ENCODE measurements at regions not wholly inside any gene's neighbourhood (a gene's known extent, or its start where the extent isn't known, plus 50 kb on each side); places are given as distances from the start of the nearest gene placed in this dataset.
"Not testable (repeated sequence)": the region's sequence is repeated elsewhere in the genome, so short reads cannot be mapped to it uniquely, and the experiment has no call there.

DNA sequence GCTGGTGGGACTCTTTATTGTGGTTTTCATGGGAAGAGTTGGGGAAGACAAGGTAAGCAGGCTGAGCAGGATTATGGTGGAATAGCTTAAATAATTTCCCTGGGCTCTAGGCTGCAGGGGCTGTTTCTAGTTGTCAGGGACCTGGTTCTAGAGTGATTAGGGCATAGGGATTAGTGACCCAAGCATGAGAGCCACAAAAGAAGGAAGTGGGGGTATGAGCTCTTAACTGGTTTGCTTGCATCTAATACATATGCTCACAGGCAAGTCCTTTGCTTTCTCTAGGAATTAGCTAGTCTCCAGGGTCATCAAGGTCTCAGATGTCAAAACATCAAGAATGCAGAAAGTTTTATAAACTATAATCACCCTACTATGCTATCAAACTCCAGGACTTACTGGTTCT is 67.5 kb upstream of the NRN1 start:
- ATAC-seq (peak; percentile 42; the same call in 2 of the 3 replicates), FAIRE-seq (no peak), DNase-seq (ENCODE audit: low read depth, low spot score) (no peak)
- CTCF ChIA-PET = interaction anchor here (0.9 to 1.5 kb wide), 4 partner anchors 10 to 473 kb away, joined by 3 to 7 read pairs (median 3); no protein-coding TSS in a partner anchor
- no TSS peak for BruUV-seq (replicated peaks)
- H3K9me3 ChIP-seq (replicated peaks; ENCODE audit: control insufficient read depth, insufficient read depth, low read length) = no peaks in the 10 kb centered on the region; the same call in 2 of the 3 replicates
- H3K79me2 ChIP-seq (ENCODE audit: control insufficient read depth, insufficient read depth, low read length) = no peaks in the 10 kb centered on the region
- H3K27ac ChIP-seq (ENCODE audit: control insufficient read depth, insufficient read depth) = no peak overlapping the region
- no peak overlapping the region for H3K4me3 ChIP-seq
- H4K20me1 ChIP-seq (ENCODE audit: control insufficient read depth, insufficient read depth) = no peaks in the 10 kb centered on the region
- RAD21 ChIA-PET (ENCODE audit: unreplicated experiment) = no interaction called here
- intact Hi-C loops (cut with micrococcal nuclease; ENCODE audit: unreplicated experiment) (no loop called here), in situ Hi-C loops (cut with MboI) (no loop called here)
- H3K4me1 ChIP-seq (ENCODE audit: control insufficient read depth, insufficient read depth, low read length) = no peaks in the 10 kb centered on the region
- H2AFZ ChIP-seq (ENCODE audit: control insufficient read depth, low read depth, low read length) = no peak overlapping the region
- no peak overlapping the region for H3K9ac ChIP-seq (ENCODE audit: control insufficient read depth, insufficient read depth, low read length)
- H3K36me3 ChIP-seq (ENCODE audit: control insufficient read depth in 2 of 2, insufficient read depth in 2 of 2, low read length in 1 of 2) = no peaks in the 10 kb centered on the region
- no peaks in the 10 kb centered on the region for H3K27me3 ChIP-seq (replicated peaks in 1 of 2; ENCODE audit: control insufficient read depth in 2 of 2, insufficient read depth in 2 of 2, low read length in 1 of 2)
- POLR2A ChIA-PET = no interaction called here
- no peak overlapping the region for H3K4me2 ChIP-seq (ENCODE audit: control insufficient read depth, insufficient read depth)
- SMC1A ChIA-PET (ENCODE audit: uncharacterized antibody, unreplicated experiment) = interaction anchor here (0.9 to 1.0 kb wide), 2 partner anchors 56 to 313 kb away, joined by 3 to 5 read pairs; no protein-coding TSS in a partner anchor
- TF ChIP-seq PAX5 (IDR thresholded peaks at IDR 0.05; ENCODE audit: borderline replicate concordance, low read depth, low read length) (no peak), YBX1 (IDR thresholded peaks at IDR 0.05) (no peak), PAX8 (IDR thresholded peaks at IDR 0.05) (no peak), KAT2A (conservative IDR thresholded peaks at IDR 0.05; ENCODE audit: control insufficient read depth, low read depth, low read length) (no peak), KLF5 (IDR thresholded peaks at IDR 0.05; ENCODE audit: partially characterized antibody) (no peak), SPI1 (IDR thresholded peaks at IDR 0.05; ENCODE audit: borderline replicate concordance, insufficient read depth, low read depth, low read length) (peak; percentile 57; the same call in 1 of the 2 replicates), EGR1 (IDR thresholded peaks at IDR 0.05; ENCODE audit: borderline replicate concordance in 1 of 2, low read depth in 2 of 2, low read length in 2 of 2) (no peak)
- TF ChIP-seq, protein P1, sequence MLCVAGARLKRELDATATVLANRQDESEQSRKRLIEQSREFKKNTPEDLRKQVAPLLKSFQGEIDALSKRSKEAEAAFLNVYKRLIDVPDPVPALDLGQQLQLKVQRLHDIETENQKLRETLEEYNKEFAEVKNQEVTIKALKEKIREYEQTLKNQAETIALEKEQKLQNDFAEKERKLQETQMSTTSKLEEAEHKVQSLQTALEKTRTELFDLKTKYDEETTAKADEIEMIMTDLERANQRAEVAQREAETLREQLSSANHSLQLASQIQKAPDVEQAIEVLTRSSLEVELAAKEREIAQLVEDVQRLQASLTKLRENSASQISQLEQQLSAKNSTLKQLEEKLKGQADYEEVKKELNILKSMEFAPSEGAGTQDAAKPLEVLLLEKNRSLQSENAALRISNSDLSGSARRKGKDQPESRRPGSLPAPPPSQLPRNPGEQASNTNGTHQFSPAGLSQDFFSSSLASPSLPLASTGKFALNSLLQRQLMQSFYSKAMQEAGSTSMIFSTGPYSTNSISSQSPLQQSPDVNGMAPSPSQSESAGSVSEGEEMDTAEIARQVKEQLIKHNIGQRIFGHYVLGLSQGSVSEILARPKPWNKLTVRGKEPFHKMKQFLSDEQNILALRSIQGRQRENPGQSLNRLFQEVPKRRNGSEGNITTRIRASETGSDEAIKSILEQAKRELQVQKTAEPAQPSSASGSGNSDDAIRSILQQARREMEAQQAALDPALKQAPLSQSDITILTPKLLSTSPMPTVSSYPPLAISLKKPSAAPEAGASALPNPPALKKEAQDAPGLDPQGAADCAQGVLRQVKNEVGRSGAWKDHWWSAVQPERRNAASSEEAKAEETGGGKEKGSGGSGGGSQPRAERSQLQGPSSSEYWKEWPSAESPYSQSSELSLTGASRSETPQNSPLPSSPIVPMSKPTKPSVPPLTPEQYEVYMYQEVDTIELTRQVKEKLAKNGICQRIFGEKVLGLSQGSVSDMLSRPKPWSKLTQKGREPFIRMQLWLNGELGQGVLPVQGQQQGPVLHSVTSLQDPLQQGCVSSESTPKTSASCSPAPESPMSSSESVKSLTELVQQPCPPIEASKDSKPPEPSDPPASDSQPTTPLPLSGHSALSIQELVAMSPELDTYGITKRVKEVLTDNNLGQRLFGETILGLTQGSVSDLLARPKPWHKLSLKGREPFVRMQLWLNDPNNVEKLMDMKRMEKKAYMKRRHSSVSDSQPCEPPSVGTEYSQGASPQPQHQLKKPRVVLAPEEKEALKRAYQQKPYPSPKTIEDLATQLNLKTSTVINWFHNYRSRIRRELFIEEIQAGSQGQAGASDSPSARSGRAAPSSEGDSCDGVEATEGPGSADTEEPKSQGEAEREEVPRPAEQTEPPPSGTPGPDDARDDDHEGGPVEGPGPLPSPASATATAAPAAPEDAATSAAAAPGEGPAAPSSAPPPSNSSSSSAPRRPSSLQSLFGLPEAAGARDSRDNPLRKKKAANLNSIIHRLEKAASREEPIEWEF (IDR thresholded peaks at IDR 0.05; ENCODE audit: insufficient replicate concordance, low read depth, low read length) = no peak

DNA sequence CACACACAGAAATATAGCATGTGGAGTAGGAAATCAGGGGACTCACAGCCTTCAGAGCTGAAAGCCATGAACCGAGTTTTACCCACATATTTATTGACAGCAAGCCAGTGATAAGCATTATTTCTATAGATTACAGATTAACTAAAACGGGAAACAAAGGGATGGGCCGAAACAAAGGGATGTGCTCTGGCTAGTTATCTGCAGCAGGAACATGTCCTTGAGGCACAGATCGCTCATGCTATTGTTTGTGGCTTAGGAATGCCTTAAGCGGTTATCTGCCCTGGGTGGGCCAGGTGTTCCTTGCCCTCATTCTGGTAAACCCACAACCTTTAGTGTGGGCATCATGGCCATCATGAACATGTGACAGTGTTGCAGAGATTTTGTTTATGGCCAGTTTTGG is 61.4 kb upstream of the NRN1 start:
- BruUV-seq (replicated peaks); H3K27me3 ChIP-seq (replicated peaks in 1 of 2; ENCODE audit: control insufficient read depth in 2 of 2, insufficient read depth in 2 of 2, low read length in 1 of 2); H3K36me3 ChIP-seq (ENCODE audit: control insufficient read depth in 2 of 2, insufficient read depth in 2 of 2, low read length in 1 of 2); H3K27ac ChIP-seq (ENCODE audit: control insufficient read depth, insufficient read depth); H3K4me1 ChIP-seq (ENCODE audit: control insufficient read depth, insufficient read depth, low read length); H3K9me3 ChIP-seq (replicated peaks; ENCODE audit: control insufficient read depth, insufficient read depth, low read length); H2AFZ ChIP-seq (ENCODE audit: control insufficient read depth, low read depth, low read length); H3K4me2 ChIP-seq (ENCODE audit: control insufficient read depth, insufficient read depth); FAIRE-seq; H3K4me3 ChIP-seq; H4K20me1 ChIP-seq (ENCODE audit: control insufficient read depth, insufficient read depth); ATAC-seq; RAD21 ChIA-PET (ENCODE audit: unreplicated experiment); DNase-seq (ENCODE audit: low read depth, low spot score); POLR2A ChIA-PET; H3K9ac ChIP-seq (ENCODE audit: control insufficient read depth, insufficient read depth, low read length); SMC1A ChIA-PET (ENCODE audit: uncharacterized antibody, unreplicated experiment); intact Hi-C loops (cut with micrococcal nuclease; ENCODE audit: unreplicated experiment); in situ Hi-C loops (cut with MboI); H3K79me2 ChIP-seq (ENCODE audit: control insufficient read depth, insufficient read depth, low read length): not testable (repeated sequence)
- CTCF ChIA-PET = interaction anchor here (1.0 to 1.8 kb wide), 2 partner anchors 11 to 64 kb away, joined by 4 to 11 read pairs; no protein-coding TSS in a partner anchor
- 53% methylated on average over 5 of the region's 5 CpGs for WGBS (ENCODE audit: insufficient coverage, insufficient replicate concordance, low lambda C conversion rate, missing lambda C conversion rate)

All from GM12878 (cell line).